Neural cell (in vitro differentiated cells): ENCODE measurements at regions not wholly inside any gene's neighbourhood (a gene's known extent, or its start where the extent isn't known, plus 50 kb on each side); places are given as distances from the start of the nearest gene placed in this dataset.

Source experiments
- H2AFZ ChIP-seq: fragments of 200-600, 300-800 bp; sonication (generic), shearing (Covaris generic); 2 replicates; pipeline ENCODE4 v1.6.0; 2014; ENCODE audit warnings: low read depth, mild to moderate bottlenecking, antibody characterized with exemption, low read length, moderate library complexity
- H3F3A ChIP-seq: fragments of 200-600 bp; shearing (Covaris generic); 2 replicates; pipeline ENCODE4 v1.6.1; 2016; ENCODE audit warnings: mild to moderate bottlenecking, moderate library complexity, mixed read lengths, antibody characterized with exemption, low read length; ENCODE audit not compliant: insufficient read depth, poor library complexity, severe bottlenecking
- H3K27ac ChIP-seq: fragments of 200-600, 300-800 bp; sonication (generic), shearing (Covaris generic); 2 replicates; pipeline ENCODE4 v1.5.1; 2014; ENCODE audit warnings: mild to moderate bottlenecking, low read length, moderate library complexity
- H3K27me3 ChIP-seq: fragments of 300-800, 200-600 bp; sonication (generic), shearing (Covaris generic); 2 replicates; pipeline ENCODE4 v1.6.0; 2014; ENCODE audit warnings: mild to moderate bottlenecking, low read depth, low read length, moderate library complexity; ENCODE audit not compliant: insufficient read depth
- H3K36me3 ChIP-seq: fragments of 300-800, 200-600 bp; sonication (generic), shearing (Covaris generic); 2 replicates; pipeline ENCODE4 v1.5.1; 2014; ENCODE audit warnings: mild to moderate bottlenecking, antibody characterized with exemption, low read length, moderate library complexity; ENCODE audit not compliant: insufficient read depth
- H3K4me2 ChIP-seq: fragments of 300-800, 200-600 bp; sonication (generic), shearing (Covaris generic); 2 replicates; pipeline ENCODE4 v1.6.0; 2014; ENCODE audit warnings: mild to moderate bottlenecking, low read length
- H3K4me3 ChIP-seq: fragments of 300-800, 200-600 bp; sonication (generic), shearing (Covaris generic); 2 replicates; pipeline ENCODE4 v1.5.1; 2014; ENCODE audit warnings: mild to moderate bottlenecking, low read length, moderate library complexity
- H3K79me2 ChIP-seq: fragments of 200-600 bp; shearing (Covaris generic); replicated peaks from 2 replicates; pipeline ENCODE4 v1.6.0; 2014; ENCODE audit warnings: mild to moderate bottlenecking, low read length, moderate library complexity; ENCODE audit not compliant: insufficient read depth
- H3K9ac ChIP-seq: fragments of 300-800, 200-600 bp; sonication (generic), shearing (Covaris generic); 2 replicates; pipeline ENCODE4 v1.6.1; 2016; ENCODE audit warnings: mild to moderate bottlenecking, low read length, mixed read lengths
- H3K9me2 ChIP-seq: fragments of 200-600 bp; shearing (Covaris generic); 2 replicates; pipeline ENCODE4 v1.6.1; 2016; ENCODE audit warnings: mild to moderate bottlenecking, low read length, mixed read lengths; ENCODE audit not compliant: insufficient read depth
- H3K9me3 ChIP-seq: fragments of 200-600, 300-800 bp; sonication (generic), shearing (Covaris generic); 2 replicates; pipeline ENCODE4 v1.6.1; 2016; ENCODE audit warnings: mild to moderate bottlenecking, mixed run types, low read length, moderate library complexity, mixed read lengths
- H4K20me1 ChIP-seq: fragments of 200-600 bp; shearing (Covaris generic); 2 replicates; pipeline ENCODE4 v1.6.1; 2016; ENCODE audit warnings: mild to moderate bottlenecking, mixed run types; ENCODE audit not compliant: insufficient read depth
- CTCF ChIP-seq: fragments of 450-650 bp; IDR thresholded peaks from 2 replicates; pipeline ENCODE4 v1.5.1; 2014; ENCODE audit warnings: antibody characterized with exemption, mild to moderate bottlenecking, moderate library complexity; ENCODE audit not compliant: poor library complexity, severe bottlenecking
- EP300 ChIP-seq: fragments of 450-650 bp; conservative IDR thresholded peaks from 2 replicates; pipeline ENCODE4 v1.6.1; 2014; ENCODE audit warnings: antibody characterized with exemption, mild to moderate bottlenecking, moderate library complexity; ENCODE audit not compliant: poor library complexity, severe bottlenecking
- EZH2 ChIP-seq: fragments of 200-600, 300-800 bp; shearing (Covaris generic), sonication (generic); IDR thresholded peaks from 2 replicates; pipeline ENCODE4 v1.6.1; 2014; ENCODE audit warnings: antibody characterized with exemption, low read length, borderline replicate concordance, mild to moderate bottlenecking; ENCODE audit not compliant: insufficient read depth, poor library complexity, severe bottlenecking
- MXI1 ChIP-seq: fragments of 450-650 bp; conservative IDR thresholded peaks from 2 replicates; pipeline ENCODE4 v1.6.1; 2014; ENCODE audit warnings: antibody characterized with exemption, mild to moderate bottlenecking; ENCODE audit not compliant: poor library complexity, severe bottlenecking
- POLR2AphosphoS5 ChIP-seq: IDR thresholded peaks from 2 replicates; pipeline ENCODE4 v1.6.1; 2012
- RAD21 ChIP-seq: fragments of 450-650 bp; conservative IDR thresholded peaks from 2 replicates; pipeline ENCODE4 v1.6.1; 2014; ENCODE audit warnings: antibody characterized with exemption, mild to moderate bottlenecking, moderate library complexity
- REST ChIP-seq: IDR thresholded peaks from 2 replicates; pipeline ENCODE4 v1.6.1; 2012; ENCODE audit warnings: borderline replicate concordance
- SMC3 ChIP-seq: fragments of 450-650 bp; conservative IDR thresholded peaks from 2 replicates; pipeline ENCODE4 v1.6.1; 2014; ENCODE audit warnings: antibody characterized with exemption, mild to moderate bottlenecking, moderate library complexity; ENCODE audit not compliant: poor library complexity
- TAF1 ChIP-seq: IDR thresholded peaks from 2 replicates; pipeline ENCODE4 v1.6.1; 2012; ENCODE audit warnings: low read depth

- Histone ChIP-seq H3K4me2 (no peak overlapping the region), H3F3A (no peaks in the 10 kb centered on the region), H2AFZ (no peak overlapping the region), H3K36me3 (no peaks in the 10 kb centered on the region), H3K4me3 (no peak overlapping the region), H3K27ac (no peak overlapping the region), H3K9me3 (no peaks in the 10 kb centered on the region), H3K79me2 (no peaks in the 10 kb centered on the region), H3K27me3 (no peaks in the 10 kb centered on the region), H3K9ac (no peak overlapping the region), H3K9me2 (no peaks in the 10 kb centered on the region), H4K20me1 (no peaks in the 10 kb centered on the region)
- TF ChIP-seq EZH2 (no peak), MXI1 (no peak), POLR2AphosphoS5 (no peak), RAD21 (no peak), EP300 (no peak), CTCF (no peak), SMC3 (no peak), TAF1 (no peak), REST (no peak)
Observed at GRCh38 chr5:53418409-53418808, 62.0 kb upstream of the FST start.

- Histone ChIP-seq H3K27me3 (no peaks in the 10 kb centered on the region), H3K27ac (no peak overlapping the region), H3K9ac (no peak overlapping the region), H3K4me3 (no peak overlapping the region), H3K9me3 (no peaks in the 10 kb centered on the region), H4K20me1 (no peaks in the 10 kb centered on the region), H3F3A (no peaks in the 10 kb centered on the region), H3K36me3 (no peaks in the 10 kb centered on the region), H3K79me2 (no peaks in the 10 kb centered on the region), H2AFZ (no peak overlapping the region), H3K9me2 (no peaks in the 10 kb centered on the region), H3K4me2 (no peak overlapping the region)
- TF ChIP-seq SMC3 = no peak
Observed at GRCh38 chr5:53418826-53419658, 61.4 kb upstream of the FST start.
